HCT116 (cell line): ENCODE measurements at regions not wholly inside any gene's neighbourhood (a gene's known extent, or its start where the extent isn't known, plus 50 kb on each side); places are given as distances from the start of the nearest gene placed in this dataset.

ENCODE experiments used
- ATAC-seq: fragments of 200-7000 bp; cut with Tn5 transposase; 2 replicates; pipeline ENCODE4 v1.9.1; 2020; ENCODE audit warnings: mild to moderate bottlenecking, moderate library complexity
- BruUV-seq: library from RNA; stranded (reverse); fragments of 400-500 nt; replicated peaks from 2 replicates; lab custom pipeline; 2021; lab: Mats Ljungman, UMichigan
- CTCF ChIA-PET: fragments of 300-600 bp; sonication (Branson Sonifier 250); formaldehyde crosslinking; loops from one replicate; lab custom pipeline; 2021; ENCODE audit warnings: antibody characterized with exemption; lab: Charles Lee
- POLR2A ChIA-PET: fragments of 300-600, 350-600 bp; sonication (Branson Sonifier 250); formaldehyde crosslinking; loops from one replicate; lab custom pipeline; 2021; ENCODE audit warnings: antibody characterized with exemption; lab: Charles Lee
- RAD21 ChIA-PET, 2 experiments: fragments of 300-600 bp; sonication (Branson Sonifier 250); formaldehyde crosslinking; loops; one replicate each; lab custom pipeline; 2023; ENCODE audit warnings: low total read pairs in 2 of 2; ENCODE audit not compliant: uncharacterized antibody in 2 of 2, unreplicated experiment in 2 of 2, low non-redundant PET in 1 of 2; lab: Charles Lee
- DNase-seq: peaks from one replicate; pipeline ENCODE4 v3.0.0-alpha.2; 2010; ENCODE audit warnings: low read depth, low spot score
- H2AFZ ChIP-seq: fragments of 200-600 bp; shearing (Covaris generic), sonication (generic); 2 replicates; pipeline ENCODE4 v1.6.1; 2017; ENCODE audit warnings: low read depth, mixed run types, mixed read lengths, antibody characterized with exemption, low read length; ENCODE audit not compliant: poor library complexity, severe bottlenecking
- H3K27ac ChIP-seq: 2 replicates; pipeline ENCODE4 v1.5.1; 2012; ENCODE audit warnings: low read depth, low read length
- H3K27me3 ChIP-seq: fragments of 200-600 bp; sonication (generic); 2 replicates; pipeline ENCODE4 v1.6.1; 2016; ENCODE audit warnings: mixed run types, low read length, mixed read lengths; ENCODE audit not compliant: insufficient read depth
- H3K36me3 ChIP-seq, 2 experiments: fragments of 200-500 bp in 1 of 2; fragments of 200-600 bp in 1 of 2; sonication (Bioruptor generic) in 1 of 2; sonication (generic) in 1 of 2; 2 replicates each; pipeline versions ENCODE4 v1.5.1 to v1.6.1; 2014 to 2016; ENCODE audit warnings: low read length in 2 of 2, inconsistent platforms in 1 of 2, mixed read lengths in 1 of 2, mixed run types in 1 of 2; ENCODE audit not compliant: insufficient read depth in 2 of 2, control insufficient read depth in 1 of 2
- H3K4me1 ChIP-seq, 2 experiments: fragments of 200-600 bp in 1 of 2; sonication (generic) in 1 of 2; 2 replicates each; pipeline versions ENCODE4 v1.5.1 to v1.6.1; 2012 to 2017; ENCODE audit warnings: low read length in 2 of 2, inconsistent platforms in 1 of 2, mild to moderate bottlenecking in 1 of 2, mixed read lengths in 1 of 2, mixed run types in 1 of 2, moderate library complexity in 1 of 2; ENCODE audit not compliant: insufficient read depth in 2 of 2, control insufficient read depth in 1 of 2
- H3K4me2 ChIP-seq: fragments of 200-600 bp; sonication (generic); 2 replicates; pipeline ENCODE4 v1.6.1; 2017; ENCODE audit warnings: mixed run types, low read length, mixed read lengths
- H3K4me3 ChIP-seq, 2 experiments: fragments of 200-600 bp in 1 of 2; sonication (generic) in 1 of 2; replicated peaks in 1 of 2; 2 replicates each; pipeline ENCODE4 v1.5.1; 2011 to 2016; ENCODE audit warnings: low read length in 2 of 2, control low read depth in 1 of 2, low read depth in 1 of 2, mild to moderate bottlenecking in 1 of 2, mixed read lengths in 1 of 2, mixed run types in 1 of 2
- H3K79me2 ChIP-seq: fragments of 200-600 bp; sonication (generic); 2 replicates; pipeline ENCODE4 v1.6.1; 2017; ENCODE audit warnings: mild to moderate bottlenecking, mixed run types, low read length, moderate library complexity, mixed read lengths; ENCODE audit not compliant: insufficient read depth
- H3K9ac ChIP-seq: fragments of 200-600 bp; sonication (generic); 2 replicates; pipeline ENCODE4 v1.6.1; 2016; ENCODE audit warnings: low read length, mixed read lengths
- H3K9me2 ChIP-seq: fragments of 200-600 bp; sonication (generic), shearing (Covaris generic); 2 replicates; pipeline ENCODE4 v1.6.1; 2017; ENCODE audit warnings: mixed run types, mild to moderate bottlenecking, moderate library complexity; ENCODE audit not compliant: insufficient read depth
- H3K9me3 ChIP-seq, 2 experiments: fragments of 200-500 bp in 1 of 2; fragments of 200-600 bp in 1 of 2; sonication (Bioruptor generic) in 1 of 2; sonication (generic) in 1 of 2; 2 replicates each; pipeline ENCODE4 v1.6.1; 2014 to 2017; ENCODE audit warnings: low read length in 2 of 2, mixed read lengths in 2 of 2, inconsistent platforms in 1 of 2, low read depth in 1 of 2, mild to moderate bottlenecking in 1 of 2, mixed run types in 1 of 2, moderate library complexity in 1 of 2; ENCODE audit not compliant: control insufficient read depth in 1 of 2, insufficient read depth in 1 of 2
- H4K20me1 ChIP-seq: fragments of 200-600 bp; sonication (generic), shearing (Covaris generic); 2 replicates; pipeline ENCODE4 v1.6.1; 2017; ENCODE audit warnings: mixed run types, mild to moderate bottlenecking, moderate library complexity; ENCODE audit not compliant: insufficient read depth
- ATF3 ChIP-seq: IDR thresholded peaks from 2 replicates; pipeline ENCODE4 v1.6.1; 2012
- CEBPB ChIP-seq: IDR thresholded peaks from 2 replicates; pipeline ENCODE4 v1.6.1; 2012; ENCODE audit warnings: low read depth
- CTCF ChIP-seq, 3 experiments: fragments of 200-600 bp in 1 of 3; sonication (generic) in 1 of 3; IDR thresholded peaks in 2 of 3; conservative IDR thresholded peaks in 1 of 3; 2 replicates each; pipeline ENCODE4 v1.5.1; 2012 to 2017; ENCODE audit warnings: low read depth in 2 of 3, low read length in 2 of 3, antibody characterized with exemption in 1 of 3, borderline replicate concordance in 1 of 3, control low read depth in 1 of 3, mild to moderate bottlenecking in 1 of 3, mixed read lengths in 1 of 3, mixed run types in 1 of 3, moderate library complexity in 1 of 3; ENCODE audit not compliant: insufficient read depth in 1 of 3
- EGR1 ChIP-seq: IDR thresholded peaks from 2 replicates; pipeline ENCODE4 v1.6.1; 2012; ENCODE audit warnings: low read depth
- ELF1 ChIP-seq: IDR thresholded peaks from 2 replicates; pipeline ENCODE4 v1.6.1; 2012; ENCODE audit warnings: low read depth, borderline replicate concordance
- EZH2phosphoT487 ChIP-seq: fragments of 200-600 bp; IDR thresholded peaks from 2 replicates; pipeline ENCODE4 v1.6.1; 2018; ENCODE audit warnings: antibody characterized with exemption, borderline replicate concordance
- FOSL1 ChIP-seq: IDR thresholded peaks from 2 replicates; pipeline ENCODE4 v1.6.1; 2012; ENCODE audit warnings: low read depth
- JUND ChIP-seq: IDR thresholded peaks from 2 replicates; pipeline ENCODE4 v1.6.1; 2012
- MAX ChIP-seq: IDR thresholded peaks from 2 replicates; pipeline ENCODE4 v1.6.1; 2012
- POLR2A ChIP-seq: IDR thresholded peaks from 2 replicates; pipeline ENCODE4 v1.7.0; 2011; ENCODE audit warnings: borderline replicate concordance; ENCODE audit not compliant: insufficient read depth, insufficient read length; ENCODE audit errors: extremely low read depth
- POLR2AphosphoS5 ChIP-seq: IDR thresholded peaks from 2 replicates; pipeline ENCODE4 v1.6.1; 2011; ENCODE audit warnings: mild to moderate bottlenecking, low read depth, low read length, moderate library complexity
- RAD21 ChIP-seq: IDR thresholded peaks from 2 replicates; pipeline ENCODE4 v1.6.1; 2012; ENCODE audit warnings: low read depth, mild to moderate bottlenecking
- SIN3A ChIP-seq: IDR thresholded peaks from 2 replicates; pipeline ENCODE4 v1.6.1; 2012; ENCODE audit warnings: low read depth
- SP1 ChIP-seq: IDR thresholded peaks from 2 replicates; pipeline ENCODE4 v1.6.1; 2012; ENCODE audit warnings: low read depth
- SRF ChIP-seq: IDR thresholded peaks from 2 replicates; pipeline ENCODE4 v1.6.1; 2012; ENCODE audit warnings: low read depth
- TCF7L2 ChIP-seq: IDR thresholded peaks from 2 replicates; pipeline ENCODE4 v1.7.0; 2011; ENCODE audit warnings: borderline replicate concordance, inconsistent platforms; ENCODE audit not compliant: insufficient read depth, insufficient read length; ENCODE audit errors: extremely low read depth
- YY1 ChIP-seq: IDR thresholded peaks from 2 replicates; pipeline ENCODE4 v1.6.1; 2011; ENCODE audit warnings: low read length, low read depth, moderate library complexity, mild to moderate bottlenecking; ENCODE audit not compliant: insufficient replicate concordance; ENCODE audit errors: extremely low read depth
- ZFX ChIP-seq: fragments of 450-650 bp; IDR thresholded peaks from 2 replicates; pipeline ENCODE4 v1.6.1; 2017
- ZNF274 ChIP-seq: fragments of 200-500 bp; sonication (Bioruptor generic); IDR thresholded peaks from 2 replicates; pipeline ENCODE4 v1.6.1; 2014; ENCODE audit warnings: mild to moderate bottlenecking, low read depth, low read length, inconsistent platforms
- intact Hi-C: fragments of 100-400 bp; cut with micrococcal nuclease; formaldehyde crosslinking; loops from 2 replicates; pipeline ENCODE4 v1.10.0; 2022
- TF ChIP-seq, protein P1 (sequence below): IDR thresholded peaks from 2 replicates; pipeline ENCODE4 v1.6.1; 2011; ENCODE audit warnings: mild to moderate bottlenecking, low read length, moderate library complexity; ENCODE audit not compliant: insufficient replicate concordance; ENCODE audit errors: extremely low read depth

DNA sequence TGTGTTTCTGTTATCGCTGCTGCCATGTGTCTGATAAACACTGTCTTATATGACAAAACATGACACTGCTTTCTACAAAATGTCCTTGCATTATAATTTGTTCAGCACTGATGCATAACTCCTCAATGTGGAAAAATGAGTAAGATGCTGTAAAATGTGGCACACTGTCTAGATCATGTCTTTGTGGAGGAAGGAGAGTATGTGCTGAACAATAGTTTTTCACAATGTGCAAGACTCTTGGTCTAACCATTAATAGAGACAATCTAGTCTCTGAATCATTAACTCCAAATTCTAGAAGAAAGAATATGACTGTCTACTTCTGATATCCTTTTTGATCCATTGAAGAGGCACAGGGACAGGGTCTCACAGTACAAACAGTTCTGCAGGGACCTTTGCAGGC is 127.9 kb upstream of the RARB start (continued):
- TF ChIP-seq ZNF274 (no peak), CTCF (IDR thresholded peaks at IDR 0.05 in 2 of 3, conservative IDR thresholded peaks at IDR 0.05 in 1 of 3; ENCODE audit: borderline replicate concordance in 1 of 3, insufficient read depth in 1 of 3, low read depth in 2 of 3, low read length in 2 of 3) (no peak), FOSL1 (no peak), YY1 (no peak)

DNA sequence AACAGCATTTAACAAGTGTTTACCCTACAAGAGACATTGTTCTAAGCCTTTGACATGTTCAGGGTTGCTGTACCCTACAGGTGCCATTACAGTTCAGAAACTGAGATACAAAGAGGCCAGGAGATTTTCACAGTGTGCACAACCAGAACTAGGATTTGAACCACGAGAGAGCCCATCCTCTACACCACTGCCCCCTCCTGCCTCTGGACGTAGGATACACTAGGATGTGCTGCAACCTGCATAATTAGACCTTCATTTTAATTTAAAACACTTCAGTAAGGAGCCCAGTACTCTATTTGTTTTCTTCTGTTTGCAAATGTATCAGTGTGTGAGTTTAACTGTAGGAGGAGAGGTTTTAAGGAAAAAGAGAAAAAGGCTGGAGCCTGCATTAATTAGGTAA is 123.1 kb upstream of the RARB start:
- TF ChIP-seq RAD21 = no peak
- TF ChIP-seq FOSL1 = no peak
- TF ChIP-seq POLR2AphosphoS5 = no peak
- no peak for TF ChIP-seq POLR2A
- TF ChIP-seq TCF7L2 = no peak
- TF ChIP-seq ELF1 = no peak
- no peak for TF ChIP-seq EZH2phosphoT487
- TF ChIP-seq CEBPB = no peak
- no peak for TF ChIP-seq ZFX
- TF ChIP-seq SP1 = no peak
- no peak for TF ChIP-seq YY1
- TF ChIP-seq ATF3 = no peak
- no peak for TF ChIP-seq SRF
- no peak for TF ChIP-seq EGR1
- no peak for TF ChIP-seq JUND
- TF ChIP-seq MAX = no peak
- TF ChIP-seq, protein P1, sequence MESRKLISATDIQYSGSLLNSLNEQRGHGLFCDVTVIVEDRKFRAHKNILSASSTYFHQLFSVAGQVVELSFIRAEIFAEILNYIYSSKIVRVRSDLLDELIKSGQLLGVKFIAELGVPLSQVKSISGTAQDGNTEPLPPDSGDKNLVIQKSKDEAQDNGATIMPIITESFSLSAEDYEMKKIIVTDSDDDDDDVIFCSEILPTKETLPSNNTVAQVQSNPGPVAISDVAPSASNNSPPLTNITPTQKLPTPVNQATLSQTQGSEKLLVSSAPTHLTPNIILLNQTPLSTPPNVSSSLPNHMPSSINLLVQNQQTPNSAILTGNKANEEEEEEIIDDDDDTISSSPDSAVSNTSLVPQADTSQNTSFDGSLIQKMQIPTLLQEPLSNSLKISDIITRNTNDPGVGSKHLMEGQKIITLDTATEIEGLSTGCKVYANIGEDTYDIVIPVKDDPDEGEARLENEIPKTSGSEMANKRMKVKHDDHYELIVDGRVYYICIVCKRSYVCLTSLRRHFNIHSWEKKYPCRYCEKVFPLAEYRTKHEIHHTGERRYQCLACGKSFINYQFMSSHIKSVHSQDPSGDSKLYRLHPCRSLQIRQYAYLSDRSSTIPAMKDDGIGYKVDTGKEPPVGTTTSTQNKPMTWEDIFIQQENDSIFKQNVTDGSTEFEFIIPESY = no peak
- no peak for TF ChIP-seq ZNF274
- no peak for TF ChIP-seq SIN3A
- TF ChIP-seq, all 23 proteins: peak for 0
- no peak overlapping the region for H3K9ac ChIP-seq
- H3K4me3 ChIP-seq = no peak overlapping the region
- H3K27ac ChIP-seq = no peak overlapping the region
- H3K36me3 ChIP-seq = no peaks in the 10 kb centered on the region
- BruUV-seq = no TSS peak
- no peaks in the 10 kb centered on the region for H3K9me3 ChIP-seq
- H3K4me1 ChIP-seq = no peaks in the 10 kb centered on the region
- ATAC-seq (no peak), DNase-seq (no peak)
- H3K4me2 ChIP-seq = no peak overlapping the region
- no peaks in the 10 kb centered on the region for H3K9me2 ChIP-seq
- CTCF ChIA-PET = no interaction called here
- no peak overlapping the region for H2AFZ ChIP-seq
- H4K20me1 ChIP-seq = no peaks in the 10 kb centered on the region
- POLR2A ChIA-PET = no interaction called here
- RAD21 ChIA-PET = no interaction called here
- intact Hi-C loops = no loop called here
- H3K27me3 ChIP-seq = no peaks in the 10 kb centered on the region; the same call in 1 of the 2 replicates
- no peaks in the 10 kb centered on the region for H3K79me2 ChIP-seq
